ENCODE measurements at regions not wholly inside any gene's neighbourhood (a gene's known extent, or its start where the extent isn't known, plus 50 kb on each side); places are given as distances from the start of the nearest gene placed in this dataset.

DNA sequence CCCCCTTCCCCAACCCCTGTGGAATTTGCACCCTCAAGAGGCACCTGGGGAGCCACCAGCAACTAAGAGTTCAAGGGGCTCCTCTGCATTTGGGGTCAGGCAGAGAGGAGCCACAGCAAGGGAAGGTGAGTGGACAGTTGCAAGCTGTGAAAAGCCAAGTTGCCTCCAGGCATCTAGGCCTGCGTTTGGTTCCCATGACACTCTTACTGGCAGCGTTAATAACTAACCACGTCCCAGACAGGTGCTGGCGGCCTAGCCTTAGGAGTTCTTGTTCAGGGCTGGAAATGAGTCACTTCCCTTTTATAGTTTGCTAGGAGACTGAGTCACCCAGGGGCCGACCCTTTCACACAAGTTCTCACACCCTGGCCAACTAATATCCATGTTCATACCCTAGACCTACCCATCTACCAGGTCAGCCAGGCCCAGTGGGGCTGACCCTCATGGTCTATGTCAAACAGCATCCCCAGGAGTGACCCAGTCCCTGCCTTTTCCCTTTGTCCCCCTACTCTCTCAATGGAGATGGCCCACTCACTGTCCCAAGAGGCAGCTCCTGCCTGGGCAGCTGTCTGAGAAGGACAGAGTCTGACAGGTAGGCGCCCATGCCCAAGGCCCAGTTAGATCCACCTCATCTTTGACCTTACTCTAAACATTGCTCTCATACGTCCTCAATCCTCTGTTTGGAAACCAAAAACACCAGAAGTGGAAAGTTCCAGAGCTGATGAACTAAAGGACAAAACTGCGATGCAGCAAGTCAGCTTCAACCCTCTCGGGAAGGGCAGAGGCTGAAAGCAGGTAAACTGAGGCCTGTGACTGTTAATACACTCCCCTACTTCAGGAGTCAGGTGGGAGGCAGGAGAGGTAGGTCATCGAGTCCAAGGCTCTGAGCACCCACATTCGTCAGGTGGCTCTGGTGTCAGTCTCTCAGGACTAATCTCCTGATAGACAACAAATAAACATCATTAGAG is 300.6 kb downstream of the SOX9 start:
- no peaks in the 10 kb centered on the region for H3K36me3 ChIP-seq (ENCODE audit: control insufficient read depth in 4 of 4, insufficient read depth in 4 of 4, low read length in 4 of 4)
- H3K27ac ChIP-seq (ENCODE audit: low read depth in 1 of 2, low read length in 1 of 2) = peak overlapping the region in 1 of 2 donors; percentile 34
- H3K9me3 ChIP-seq (ENCODE audit: control insufficient read depth in 4 of 4, insufficient read depth in 3 of 4, low read length in 3 of 4) = peaks cover 0 to 13% (median 5%) of the 10 kb centered on the region in 4 donors
- TF ChIP-seq, protein P1, sequence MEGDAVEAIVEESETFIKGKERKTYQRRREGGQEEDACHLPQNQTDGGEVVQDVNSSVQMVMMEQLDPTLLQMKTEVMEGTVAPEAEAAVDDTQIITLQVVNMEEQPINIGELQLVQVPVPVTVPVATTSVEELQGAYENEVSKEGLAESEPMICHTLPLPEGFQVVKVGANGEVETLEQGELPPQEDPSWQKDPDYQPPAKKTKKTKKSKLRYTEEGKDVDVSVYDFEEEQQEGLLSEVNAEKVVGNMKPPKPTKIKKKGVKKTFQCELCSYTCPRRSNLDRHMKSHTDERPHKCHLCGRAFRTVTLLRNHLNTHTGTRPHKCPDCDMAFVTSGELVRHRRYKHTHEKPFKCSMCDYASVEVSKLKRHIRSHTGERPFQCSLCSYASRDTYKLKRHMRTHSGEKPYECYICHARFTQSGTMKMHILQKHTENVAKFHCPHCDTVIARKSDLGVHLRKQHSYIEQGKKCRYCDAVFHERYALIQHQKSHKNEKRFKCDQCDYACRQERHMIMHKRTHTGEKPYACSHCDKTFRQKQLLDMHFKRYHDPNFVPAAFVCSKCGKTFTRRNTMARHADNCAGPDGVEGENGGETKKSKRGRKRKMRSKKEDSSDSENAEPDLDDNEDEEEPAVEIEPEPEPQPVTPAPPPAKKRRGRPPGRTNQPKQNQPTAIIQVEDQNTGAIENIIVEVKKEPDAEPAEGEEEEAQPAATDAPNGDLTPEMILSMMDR (IDR thresholded peaks at IDR 0.05; ENCODE audit: control extremely low read depth, extremely low read depth) = no peak
- peaks cover 0 to 14% (median 3%) of the 10 kb centered on the region in 5 donors for H3K4me1 ChIP-seq (ENCODE audit: control insufficient read depth in 5 of 5, insufficient read depth in 5 of 5, low read length in 5 of 5)
- no peaks in the 10 kb centered on the region for H3K27me3 ChIP-seq (ENCODE audit: control insufficient read depth in 3 of 3, insufficient read depth in 3 of 3, low read length in 2 of 3)
- no peak overlapping the region for H3K4me3 ChIP-seq
- ATAC-seq (ENCODE audit: insufficient read depth, low FRiP score) (peak; percentile 79), DNase-seq (peak; percentile 45 to 70 (median 59))
- no peak overlapping the region for H3K9ac ChIP-seq (ENCODE audit: insufficient read depth in 1 of 2, low read length in 2 of 2)
- WGBS, 2 donors = 58 to 64% methylated on average over 11 of the region's 11 CpGs

DNA sequence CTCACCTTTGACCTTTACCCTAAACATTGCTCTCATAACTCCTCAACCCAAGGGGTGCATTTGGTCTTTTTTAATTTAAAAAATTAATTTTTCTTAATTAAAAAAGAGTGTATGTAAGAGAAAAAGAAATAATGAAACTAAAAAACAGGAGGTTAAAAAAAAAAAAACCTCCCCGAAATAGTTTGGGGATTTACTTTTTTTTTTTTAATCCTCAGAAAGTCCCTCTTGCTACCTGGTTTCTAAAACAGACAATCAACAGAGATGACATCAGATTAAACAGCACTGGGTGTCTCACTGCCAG is 301.3 kb downstream of the SOX9 start:
- DNase-seq (no peak), ATAC-seq (ENCODE audit: insufficient read depth, low FRiP score) (no peak)
- Histone ChIP-seq H3K9ac (ENCODE audit: insufficient read depth in 1 of 2, low read length in 2 of 2) (no peak overlapping the region), H3K36me3 (ENCODE audit: control insufficient read depth in 4 of 4, insufficient read depth in 4 of 4, low read length in 4 of 4) (no peaks in the 10 kb centered on the region), H3K9me3 (ENCODE audit: control insufficient read depth in 4 of 4, insufficient read depth in 3 of 4, low read length in 3 of 4) (peaks cover 0 to 10% (median 5%) of the 10 kb centered on the region in 4 donors), H3K4me1 (ENCODE audit: control insufficient read depth in 5 of 5, insufficient read depth in 5 of 5, low read length in 5 of 5) (peaks cover 0 to 14% (median 3%) of the 10 kb centered on the region in 5 donors), H3K27me3 (ENCODE audit: control insufficient read depth in 3 of 3, insufficient read depth in 3 of 3, low read length in 2 of 3) (no peaks in the 10 kb centered on the region), H3K4me3 (no peak overlapping the region), H3K27ac (ENCODE audit: low read depth in 1 of 2, low read length in 1 of 2) (no peak overlapping the region)
- 82 to 85% methylated on average over 1 of the region's 1 CpG for WGBS, 2 donors
- TF ChIP-seq, protein P1 (IDR thresholded peaks at IDR 0.05; ENCODE audit: control extremely low read depth, extremely low read depth) = no peak

GRCh38 chr17:72422505-72423285 is 301.9 kb downstream of the SOX9 start:
- Histone ChIP-seq H3K4me3 (no peak overlapping the region), H3K27ac (ENCODE audit: low read depth in 1 of 2, low read length in 1 of 2) (no peak overlapping the region), H3K4me1 (ENCODE audit: control insufficient read depth in 5 of 5, insufficient read depth in 5 of 5, low read length in 5 of 5) (peaks cover 0 to 14% (median 3%) of the 10 kb centered on the region in 5 donors), H3K9ac (ENCODE audit: insufficient read depth in 1 of 2, low read length in 2 of 2) (no peak overlapping the region), H3K27me3 (ENCODE audit: control insufficient read depth in 3 of 3, insufficient read depth in 3 of 3, low read length in 2 of 3) (no peaks in the 10 kb centered on the region), H3K36me3 (ENCODE audit: control insufficient read depth in 4 of 4, insufficient read depth in 4 of 4, low read length in 4 of 4) (no peaks in the 10 kb centered on the region), H3K9me3 (ENCODE audit: control insufficient read depth in 4 of 4, insufficient read depth in 3 of 4, low read length in 3 of 4) (peaks cover 0 to 7% (median 4%) of the 10 kb centered on the region in 4 donors)
- DNase-seq = peak; percentile 55 to 59 (median 58)
- TF ChIP-seq, protein P1 (IDR thresholded peaks at IDR 0.05; ENCODE audit: control extremely low read depth, extremely low read depth) = no peak
- peak; percentile 43 for ATAC-seq (ENCODE audit: insufficient read depth, low FRiP score)
- 62 to 77% methylated on average over 21 of the region's 21 CpGs for WGBS, 2 donors
